GM12878 (cell line): ENCODE measurements at regions not wholly inside any gene's neighbourhood (a gene's known extent, or its start where the extent isn't known, plus 50 kb on each side); places are given as distances from the start of the nearest gene placed in this dataset.

Source experiments
- ATAC-seq: fragments of 200-7000 bp; cut with Tn5 transposase; 3 replicates; pipeline ENCODE4 v1.9.1; 2020; ENCODE audit warnings: mild to moderate bottlenecking, moderate library complexity
- BruUV-seq: library from RNA; stranded (reverse); fragments of 400-500 nt; replicated peaks from 2 replicates; lab custom pipeline; 2021; lab: Mats Ljungman, UMichigan
- CTCF ChIA-PET: fragments of 300-600 bp; sonication (Branson Sonifier 250); formaldehyde crosslinking; extraction: SDS; loops from one replicate; lab custom pipeline; 2021; ENCODE audit warnings: inconsistent platforms; lab: Yijun Ruan, JAX
- POLR2A ChIA-PET: fragments of 350-600 bp; formaldehyde crosslinking; extraction: SDS; loops from one replicate; lab custom pipeline; 2021; ENCODE audit warnings: inconsistent platforms; lab: Charles Lee
- RAD21 ChIA-PET: fragments of 300-600 bp; sonication (Branson Sonifier 250); formaldehyde crosslinking; loops from one replicate; lab custom pipeline; 2023; ENCODE audit warnings: antibody characterized with exemption; ENCODE audit not compliant: unreplicated experiment; lab: Charles Lee
- SMC1A ChIA-PET: fragments of 300-600 bp; sonication (Branson Sonifier 250); formaldehyde crosslinking; loops from one replicate; lab custom pipeline; 2023; ENCODE audit not compliant: unreplicated experiment, uncharacterized antibody; lab: Charles Lee
- DNase-seq: peaks from one replicate; pipeline ENCODE4 v3.0.0-alpha.2; 2011; ENCODE audit warnings: low read depth, low spot score
- FAIRE-seq: peaks from 3 replicates; lab custom pipeline; 2011; peaks lifted over from hg19 to GRCh38; lab: Jason Lieb, UNC
- H2AFZ ChIP-seq: 2 replicates; pipeline ENCODE4 v1.6.0; 2011; ENCODE audit warnings: low read depth, low read length, control low read depth; ENCODE audit not compliant: control insufficient read depth
- H3K27ac ChIP-seq: 2 replicates; pipeline ENCODE4 v1.5.1; 2011; ENCODE audit warnings: control low read depth; ENCODE audit not compliant: control insufficient read depth, insufficient read depth
- H3K27me3 ChIP-seq, 2 experiments: replicated peaks in 1 of 2; 2 replicates each; pipeline versions ENCODE4 v1.6.0 to v1.6.1; 2011; ENCODE audit warnings: low read length in 1 of 2; ENCODE audit not compliant: control insufficient read depth in 2 of 2, insufficient read depth in 2 of 2
- H3K36me3 ChIP-seq, 2 experiments: 2 replicates each; pipeline ENCODE4 v1.5.1; 2011; ENCODE audit warnings: low read length in 1 of 2; ENCODE audit not compliant: control insufficient read depth in 2 of 2, insufficient read depth in 2 of 2
- H3K4me1 ChIP-seq: 2 replicates; pipeline ENCODE4 v1.6.1; 2011; ENCODE audit warnings: mild to moderate bottlenecking, low read length, moderate library complexity, mixed read lengths; ENCODE audit not compliant: control insufficient read depth, insufficient read depth
- H3K4me2 ChIP-seq: 2 replicates; pipeline ENCODE4 v1.6.0; 2011; ENCODE audit warnings: control low read depth; ENCODE audit not compliant: control insufficient read depth, insufficient read depth
- H3K4me3 ChIP-seq: fragments of 200-600 bp; sonication (generic); 2 replicates; pipeline ENCODE4 v1.5.1; 2016
- H3K79me2 ChIP-seq: 2 replicates; pipeline ENCODE4 v1.6.0; 2011; ENCODE audit warnings: low read length; ENCODE audit not compliant: control insufficient read depth, insufficient read depth
- H3K9ac ChIP-seq: 2 replicates; pipeline ENCODE4 v1.8.0; 2011; ENCODE audit warnings: low read length, control low read depth, mixed read lengths; ENCODE audit not compliant: control insufficient read depth, insufficient read depth
- H3K9me3 ChIP-seq: replicated peaks from 3 replicates; pipeline ENCODE4 v1.5.1; 2011; ENCODE audit warnings: mild to moderate bottlenecking, low read length; ENCODE audit not compliant: control insufficient read depth, insufficient read depth
- H4K20me1 ChIP-seq: 2 replicates; pipeline ENCODE4 v1.6.0; 2011; ENCODE audit not compliant: control insufficient read depth, insufficient read depth
- CEBPB ChIP-seq, 2 experiments: fragments of 150-350 bp in 1 of 2; IDR thresholded peaks; 2 replicates each; pipeline ENCODE4 v1.6.1; 2012 to 2014; ENCODE audit warnings: low read depth in 2 of 2, low read length in 2 of 2, borderline replicate concordance in 1 of 2, inconsistent platforms in 1 of 2
- CREM ChIP-seq: IDR thresholded peaks from 2 replicates; pipeline ENCODE4 v1.6.1; 2014; ENCODE audit warnings: antibody characterized with exemption, low read depth
- EGR1 ChIP-seq, 2 experiments: IDR thresholded peaks; 1 replicate in 1 of 2; 2 replicates in 1 of 2; pipeline ENCODE4 v1.6.1; 2011 to 2012; ENCODE audit warnings: low read depth in 2 of 2, low read length in 2 of 2, borderline replicate concordance in 1 of 2, mild to moderate bottlenecking in 1 of 2, moderate library complexity in 1 of 2
- GATAD2B ChIP-seq: fragments of 450-650 bp; conservative IDR thresholded peaks from 2 replicates; pipeline ENCODE4 v1.6.1; 2017; ENCODE audit warnings: low read depth, mild to moderate bottlenecking, moderate library complexity
- IRF4 ChIP-seq: IDR thresholded peaks from 2 replicates; pipeline ENCODE4 v1.6.1; 2011; ENCODE audit warnings: low read depth, low read length
- LARP7 ChIP-seq: fragments of 450-650 bp; IDR thresholded peaks from 2 replicates; pipeline ENCODE4 v1.6.1; 2017; ENCODE audit warnings: mild to moderate bottlenecking
- NRF1 ChIP-seq: conservative IDR thresholded peaks from 2 replicates; pipeline ENCODE4 v1.6.1; 2011; ENCODE audit warnings: mild to moderate bottlenecking, low read depth, low read length, improper control_type of control experiment
- PAX5 ChIP-seq: IDR thresholded peaks from 2 replicates; pipeline ENCODE4 v1.6.1; 2011; ENCODE audit warnings: low read depth, low read length, borderline replicate concordance
- RAD21 ChIP-seq: IDR thresholded peaks from 2 replicates; pipeline ENCODE4 v1.6.1; 2011; ENCODE audit warnings: mild to moderate bottlenecking, low read depth, low read length, moderate library complexity; ENCODE audit not compliant: insufficient read depth
- RAD51 ChIP-seq: fragments of 450-650 bp; IDR thresholded peaks from 2 replicates; pipeline ENCODE4 v1.6.1; 2016; ENCODE audit warnings: moderate library complexity, mild to moderate bottlenecking, inconsistent platforms
- RFX5 ChIP-seq: IDR thresholded peaks from 2 replicates; pipeline ENCODE4 v1.6.1; 2011; ENCODE audit warnings: low read depth, low read length, improper control_type of control experiment
- SIN3A ChIP-seq: IDR thresholded peaks from 2 replicates; pipeline ENCODE4 v1.6.1; 2012; ENCODE audit warnings: low read depth, low read length, improper control_type of control experiment
- SMAD1 ChIP-seq: fragments of 450-650 bp; IDR thresholded peaks from 2 replicates; pipeline ENCODE4 v1.6.1; 2018; ENCODE audit warnings: mild to moderate bottlenecking, low read depth; ENCODE audit not compliant: partially characterized antibody
- TARDBP ChIP-seq: IDR thresholded peaks from 2 replicates; pipeline ENCODE4 v1.6.1; 2016; ENCODE audit warnings: borderline replicate concordance
- TCF12 ChIP-seq: IDR thresholded peaks from 2 replicates; pipeline ENCODE4 v1.6.1; 2011; ENCODE audit warnings: low read depth, mild to moderate bottlenecking, low read length
- YBX1 ChIP-seq: fragments of 450-650 bp; IDR thresholded peaks from 2 replicates; pipeline ENCODE4 v1.6.1; 2016; ENCODE audit warnings: antibody characterized with exemption
- WGBS: methylation state at CpG from one replicate; pipeline ENCODE4 v1.1.6; 2016; ENCODE audit warnings: low lambda C conversion rate; ENCODE audit not compliant: insufficient replicate concordance, insufficient coverage; ENCODE audit errors: missing lambda C conversion rate; 5-methylcytosine and 5-hydroxymethylcytosine counted together
- in situ Hi-C: fragments of 300-500 bp; cut with MboI; formaldehyde crosslinking; loops from 9 replicates; pipeline ENCODE4 v1.14.3; 2018; ENCODE audit warnings: mixed read lengths
- intact Hi-C: fragments of 100-400 bp; cut with micrococcal nuclease; formaldehyde crosslinking; loops from one replicate; pipeline ENCODE4 v1.14.2; 2022; ENCODE audit not compliant: unreplicated experiment
- TF ChIP-seq, protein P1 (sequence below): IDR thresholded peaks from 2 replicates; pipeline ENCODE4 v1.6.1; 2011; ENCODE audit warnings: borderline replicate concordance, low read depth, mild to moderate bottlenecking, moderate library complexity, mixed read lengths, low read length; ENCODE audit not compliant: insufficient read depth; ENCODE audit errors: extremely low read length
- TF ChIP-seq, protein P2 (sequence below): fragments of 450-650 bp; IDR thresholded peaks from 2 replicates; pipeline ENCODE4 v1.6.1; 2017; ENCODE audit warnings: antibody characterized with exemption, mild to moderate bottlenecking, moderate library complexity

GRCh38 chr6:74248966-74249365 is 553.0 kb downstream of the CD109 start:
- H4K20me1 ChIP-seq = no peaks in the 10 kb centered on the region
- H3K27ac ChIP-seq = no peak overlapping the region
- no peaks in the 10 kb centered on the region for H3K4me1 ChIP-seq
- POLR2A ChIA-PET = no interaction called here
- no peaks in the 10 kb centered on the region for H3K9me3 ChIP-seq
- H3K9ac ChIP-seq = no peak overlapping the region
- RAD21 ChIA-PET = no interaction called here
- no peak overlapping the region for H3K4me2 ChIP-seq
- SMC1A ChIA-PET = no interaction called here
- H3K4me3 ChIP-seq = no peak overlapping the region
- H3K36me3 ChIP-seq = no peaks in the 10 kb centered on the region
- H3K27me3 ChIP-seq = no peaks in the 10 kb centered on the region
- no peak for ATAC-seq
- intact Hi-C loops = no loop called here
- no peak for DNase-seq
- 0% methylated on average over 2 of the region's 2 CpGs for WGBS
- TF ChIP-seq, protein P1, sequence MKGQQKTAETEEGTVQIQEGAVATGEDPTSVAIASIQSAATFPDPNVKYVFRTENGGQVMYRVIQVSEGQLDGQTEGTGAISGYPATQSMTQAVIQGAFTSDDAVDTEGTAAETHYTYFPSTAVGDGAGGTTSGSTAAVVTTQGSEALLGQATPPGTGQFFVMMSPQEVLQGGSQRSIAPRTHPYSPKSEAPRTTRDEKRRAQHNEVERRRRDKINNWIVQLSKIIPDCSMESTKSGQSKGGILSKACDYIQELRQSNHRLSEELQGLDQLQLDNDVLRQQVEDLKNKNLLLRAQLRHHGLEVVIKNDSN = no peak
- TF ChIP-seq CEBPB (IDR thresholded peaks at IDR 0.05; ENCODE audit: borderline replicate concordance in 1 of 2, low read depth in 2 of 2, low read length in 2 of 2) (no peak), RAD51 (no peak), LARP7 (no peak), TCF12 (no peak), SIN3A (no peak), NRF1 (no peak), PAX5 (no peak), EGR1 (IDR thresholded peaks at IDR 0.05; ENCODE audit: borderline replicate concordance in 1 of 2, low read depth in 2 of 2, low read length in 2 of 2) (no peak), YBX1 (no peak), RAD21 (no peak), IRF4 (no peak), CREM (no peak), GATAD2B (no peak), SMAD1 (no peak), RFX5 (no peak), TARDBP (no peak)
- TF ChIP-seq, protein P2, sequence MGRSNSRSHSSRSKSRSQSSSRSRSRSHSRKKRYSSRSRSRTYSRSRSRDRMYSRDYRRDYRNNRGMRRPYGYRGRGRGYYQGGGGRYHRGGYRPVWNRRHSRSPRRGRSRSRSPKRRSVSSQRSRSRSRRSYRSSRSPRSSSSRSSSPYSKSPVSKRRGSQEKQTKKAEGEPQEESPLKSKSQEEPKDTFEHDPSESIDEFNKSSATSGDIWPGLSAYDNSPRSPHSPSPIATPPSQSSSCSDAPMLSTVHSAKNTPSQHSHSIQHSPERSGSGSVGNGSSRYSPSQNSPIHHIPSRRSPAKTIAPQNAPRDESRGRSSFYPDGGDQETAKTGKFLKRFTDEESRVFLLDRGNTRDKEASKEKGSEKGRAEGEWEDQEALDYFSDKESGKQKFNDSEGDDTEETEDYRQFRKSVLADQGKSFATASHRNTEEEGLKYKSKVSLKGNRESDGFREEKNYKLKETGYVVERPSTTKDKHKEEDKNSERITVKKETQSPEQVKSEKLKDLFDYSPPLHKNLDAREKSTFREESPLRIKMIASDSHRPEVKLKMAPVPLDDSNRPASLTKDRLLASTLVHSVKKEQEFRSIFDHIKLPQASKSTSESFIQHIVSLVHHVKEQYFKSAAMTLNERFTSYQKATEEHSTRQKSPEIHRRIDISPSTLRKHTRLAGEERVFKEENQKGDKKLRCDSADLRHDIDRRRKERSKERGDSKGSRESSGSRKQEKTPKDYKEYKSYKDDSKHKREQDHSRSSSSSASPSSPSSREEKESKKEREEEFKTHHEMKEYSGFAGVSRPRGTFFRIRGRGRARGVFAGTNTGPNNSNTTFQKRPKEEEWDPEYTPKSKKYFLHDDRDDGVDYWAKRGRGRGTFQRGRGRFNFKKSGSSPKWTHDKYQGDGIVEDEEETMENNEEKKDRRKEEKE = no peak
- TF ChIP-seq, all 136 proteins: peak for 0
- Histone ChIP-seq H3K79me2 (no peaks in the 10 kb centered on the region), H2AFZ (no peak overlapping the region)
- CTCF ChIA-PET = no interaction called here
- no peak for FAIRE-seq
- BruUV-seq = no TSS peak
- in situ Hi-C loops = no loop called here
